HepG2 (cell line): ENCODE measurements at regions not wholly inside any gene's neighbourhood (a gene's known extent, or its start where the extent isn't known, plus 50 kb on each side); places are given as distances from the start of the nearest gene placed in this dataset.

Experiments used
- ATAC-seq: fragments of 200-7000 bp; cut with Tn5 transposase; 3 replicates; pipeline ENCODE4 v1.9.1; 2020; ENCODE audit warnings: mild to moderate bottlenecking, moderate library complexity
- BruUV-seq: library from RNA; stranded (reverse); fragments of 400-500 nt; replicated peaks from 2 replicates; lab custom pipeline; 2021; lab: Mats Ljungman, UMichigan
- CTCF ChIA-PET: fragments of 300-600 bp; formaldehyde crosslinking; extraction: SDS; loops from one replicate; lab custom pipeline; 2021; ENCODE audit warnings: low total read pairs, inconsistent platforms, low intra/inter-chr PET ratio; lab: Yijun Ruan, JAX
- POLR2A ChIA-PET: fragments of 350-600 bp; sonication (Branson Sonifier 250); formaldehyde crosslinking; loops from one replicate; lab custom pipeline; 2020; ENCODE audit warnings: antibody characterized with exemption, inconsistent platforms; lab: Yijun Ruan, JAX
- DNase-seq: peaks from one replicate; pipeline ENCODE4 v3.0.0-alpha.2; 2015; ENCODE audit warnings: low spot score
- FAIRE-seq: peaks from 3 replicates; lab custom pipeline; 2011; peaks lifted over from hg19 to GRCh38; lab: Jason Lieb, UNC
- H2AFZ ChIP-seq: one replicate; pipeline ENCODE4 v1.6.1; 2011; ENCODE audit warnings: low read length, inconsistent platforms
- H3K27ac ChIP-seq: fragments of 300-600 bp; 3 replicates; pipeline ENCODE4 v1.8.0; 2011; ENCODE audit warnings: mixed run types, mild to moderate bottlenecking, mixed read lengths, low read length, inconsistent platforms; ENCODE audit not compliant: insufficient read depth; ENCODE audit errors: extremely low read length
- H3K27me3 ChIP-seq, 2 experiments: fragments of 200-600 bp in 1 of 2; 2 replicates in 1 of 2; 3 replicates in 1 of 2; pipeline versions ENCODE4 v1.6.0 to v1.8.0; 2011; ENCODE audit warnings: low read length in 2 of 2, mild to moderate bottlenecking in 2 of 2, moderate library complexity in 2 of 2, inconsistent platforms in 1 of 2; ENCODE audit not compliant: insufficient read depth in 2 of 2, control insufficient read depth in 1 of 2
- H3K36me3 ChIP-seq, 2 experiments: fragments of 200-600 bp in 1 of 2; replicated peaks in 1 of 2; 2 replicates in 1 of 2; 3 replicates in 1 of 2; pipeline versions ENCODE4 v1.5.1 to v1.8.0; 2011; ENCODE audit warnings: low read length in 2 of 2, inconsistent platforms in 1 of 2; ENCODE audit not compliant: insufficient read depth in 2 of 2, control insufficient read depth in 1 of 2
- H3K4me1 ChIP-seq: 2 replicates; pipeline ENCODE4 v1.5.1; 2012; ENCODE audit warnings: low read length, inconsistent platforms; ENCODE audit not compliant: insufficient read depth
- H3K4me2 ChIP-seq: 2 replicates; pipeline ENCODE4 v1.6.0; 2011; ENCODE audit warnings: low read depth, low read length, inconsistent platforms
- H3K4me3 ChIP-seq, 3 experiments: fragments of 200-600 bp in 1 of 3; sonication (generic), shearing (Covaris generic) in 1 of 3; replicated peaks in 1 of 3; 2 replicates each; pipeline ENCODE4 v1.5.1; 2011 to 2016; ENCODE audit warnings: low read length in 3 of 3, inconsistent platforms in 2 of 3, low read depth in 2 of 3, mild to moderate bottlenecking in 2 of 3, control low read depth in 1 of 3, mixed read lengths in 1 of 3; ENCODE audit not compliant: insufficient read depth in 1 of 3
- H3K79me2 ChIP-seq: one replicate; pipeline ENCODE4 v1.6.1; 2011; ENCODE audit warnings: low read length, inconsistent platforms; ENCODE audit not compliant: insufficient read depth
- H3K9ac ChIP-seq: 2 replicates; pipeline ENCODE4 v1.6.0; 2011; ENCODE audit warnings: mild to moderate bottlenecking, low read depth, low read length, inconsistent platforms; ENCODE audit not compliant: insufficient read depth
- H3K9me3 ChIP-seq: 2 replicates; pipeline ENCODE4 v1.5.1; 2012; ENCODE audit warnings: mild to moderate bottlenecking, low read length
- H4K20me1 ChIP-seq: 2 replicates; pipeline ENCODE4 v1.6.0; 2011; ENCODE audit warnings: inconsistent platforms, mild to moderate bottlenecking, low read length, moderate library complexity; ENCODE audit not compliant: insufficient read depth
- FIP1L1 ChIP-seq: fragments of 200-400 bp; formaldehyde crosslinking; IDR thresholded peaks from 2 replicates; pipeline ENCODE4 v1.6.1; 2018; ENCODE audit warnings: low read depth, mild to moderate bottlenecking, low read length, moderate library complexity, borderline replicate concordance; ENCODE audit not compliant: insufficient read depth
- JUNB ChIP-seq: sonication (generic); formaldehyde crosslinking; IDR thresholded peaks from 2 replicates; pipeline ENCODE4 v1.8.0; 2022; ENCODE audit warnings: missing genetic modification reagents, mild to moderate bottlenecking, borderline replicate concordance
- SRY ChIP-seq: sonication (generic); formaldehyde crosslinking; IDR thresholded peaks from 2 replicates; pipeline ENCODE4 v1.8.0; 2022; ENCODE audit warnings: mild to moderate bottlenecking, missing genetic modification reagents
- TEAD2 ChIP-seq: sonication (generic); formaldehyde crosslinking; IDR thresholded peaks from 2 replicates; pipeline ENCODE4 v1.9.0; 2021; ENCODE audit warnings: missing genetic modification reagents
- THAP9 ChIP-seq: sonication (generic); formaldehyde crosslinking; IDR thresholded peaks from 2 replicates; pipeline ENCODE4; 2020; ENCODE audit warnings: missing genetic modification reagents, mild to moderate bottlenecking, borderline replicate concordance
- WGBS: methylation state at CpG from one replicate; pipeline ENCODE4 v1.1.6; 2017; ENCODE audit warnings: low lambda C conversion rate; 5-methylcytosine and 5-hydroxymethylcytosine counted together
- in situ Hi-C: cut with HindIII; loops from 2 replicates; pipeline ENCODE4 v1.10.0; 2017; ENCODE audit warnings: low pct_unique_long_range_greater_than_20kb; ENCODE audit not compliant: extremely low pct_ligation_motif_present
- intact Hi-C: fragments of 100-400 bp; cut with micrococcal nuclease; formaldehyde crosslinking; loops from one replicate; pipeline ENCODE4 v1.10.0; 2022; ENCODE audit not compliant: unreplicated experiment
- TF ChIP-seq, protein P1 (sequence below): sonication (generic); formaldehyde crosslinking; IDR thresholded peaks from 2 replicates; pipeline ENCODE4 v1.9.0; 2021; ENCODE audit warnings: missing genetic modification reagents, borderline replicate concordance

- POLR2A ChIA-PET, result no interaction called here
- ATAC-seq (no peak), DNase-seq (no peak), FAIRE-seq (no peak)
- Histone ChIP-seq H3K36me3 (no peaks in the 10 kb centered on the region), H3K4me3 (no peak overlapping the region), H2AFZ (no peak overlapping the region), H3K27ac (no peak overlapping the region), H3K9me3 (0 out of 2 replicates have a peak, but pooled peaks cover 3% of the 10 kb centered on the region), H3K4me1 (no peaks in the 10 kb centered on the region), H3K79me2 (no peaks in the 10 kb centered on the region), H3K4me2 (no peak overlapping the region), H3K9ac (no peak overlapping the region), H4K20me1 (no peaks in the 10 kb centered on the region), H3K27me3 (0 out of 5 replicates have a peak, but pooled peaks cover 0 to 5% of the 10 kb centered on the region in 2 experiments)
- in situ Hi-C loops (no loop called here), intact Hi-C loops (no loop called here)
- 58% methylated on average over 19 of the region's 19 CpGs for WGBS
- TF ChIP-seq TEAD2 (CRISPR knock-in tag), result no peak
- CTCF ChIA-PET, result no interaction called here
- no TSS peak for BruUV-seq
These were observed 164.9 kb downstream of the C16orf95 start for GRCh38 chr16:87152221-87152755.

DNA sequence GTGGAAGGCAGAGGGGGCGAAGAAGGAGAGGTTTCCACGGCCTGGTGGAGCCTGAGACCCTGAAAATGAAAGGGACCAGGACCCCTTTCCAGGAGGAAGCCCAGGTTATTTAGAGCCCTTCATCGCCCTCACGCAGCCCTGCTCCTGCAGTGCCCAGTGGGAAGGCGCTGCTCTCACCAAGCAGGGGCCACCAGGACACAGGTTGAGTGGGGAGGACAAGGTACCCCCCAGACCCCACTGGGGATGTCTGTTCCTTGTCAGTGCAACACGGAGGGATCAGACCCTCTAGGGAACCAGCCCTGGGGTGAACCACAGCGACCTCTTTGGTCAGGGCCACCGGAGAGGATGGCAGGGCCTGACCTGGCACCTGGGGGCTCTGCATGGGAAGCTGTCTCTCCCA, 163.9 kb downstream of the C16orf95 start:
- Histone ChIP-seq H3K79me2 (no peaks in the 10 kb centered on the region), H3K27ac (no peak overlapping the region), H3K9ac (no peak overlapping the region), H3K4me3 (no peak overlapping the region), H2AFZ (no peak overlapping the region), H3K36me3 (no peaks in the 10 kb centered on the region), H3K9me3 (0 out of 2 replicates have a peak, but pooled peaks cover 3% of the 10 kb centered on the region), H4K20me1 (no peaks in the 10 kb centered on the region), H3K4me2 (no peak overlapping the region), H3K27me3 (0 out of 5 replicates have a peak, but pooled peaks cover 0 to 5% of the 10 kb centered on the region in 2 experiments), H3K4me1 (no peaks in the 10 kb centered on the region)
- TF ChIP-seq SRY (CRISPR knock-in tag) (no peak), JUNB (CRISPR knock-in tag) (no peak), THAP9 (CRISPR knock-in tag) (no peak), FIP1L1 (no peak)
- TF ChIP-seq, protein P1, sequence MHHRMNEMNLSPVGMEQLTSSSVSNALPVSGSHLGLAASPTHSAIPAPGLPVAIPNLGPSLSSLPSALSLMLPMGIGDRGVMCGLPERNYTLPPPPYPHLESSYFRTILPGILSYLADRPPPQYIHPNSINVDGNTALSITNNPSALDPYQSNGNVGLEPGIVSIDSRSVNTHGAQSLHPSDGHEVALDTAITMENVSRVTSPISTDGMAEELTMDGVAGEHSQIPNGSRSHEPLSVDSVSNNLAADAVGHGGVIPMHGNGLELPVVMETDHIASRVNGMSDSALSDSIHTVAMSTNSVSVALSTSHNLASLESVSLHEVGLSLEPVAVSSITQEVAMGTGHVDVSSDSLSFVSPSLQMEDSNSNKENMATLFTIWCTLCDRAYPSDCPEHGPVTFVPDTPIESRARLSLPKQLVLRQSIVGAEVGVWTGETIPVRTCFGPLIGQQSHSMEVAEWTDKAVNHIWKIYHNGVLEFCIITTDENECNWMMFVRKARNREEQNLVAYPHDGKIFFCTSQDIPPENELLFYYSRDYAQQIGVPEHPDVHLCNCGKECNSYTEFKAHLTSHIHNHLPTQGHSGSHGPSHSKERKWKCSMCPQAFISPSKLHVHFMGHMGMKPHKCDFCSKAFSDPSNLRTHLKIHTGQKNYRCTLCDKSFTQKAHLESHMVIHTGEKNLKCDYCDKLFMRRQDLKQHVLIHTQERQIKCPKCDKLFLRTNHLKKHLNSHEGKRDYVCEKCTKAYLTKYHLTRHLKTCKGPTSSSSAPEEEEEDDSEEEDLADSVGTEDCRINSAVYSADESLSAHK (CRISPR knock-in tag), result no peak
- in situ Hi-C loops (no loop called here), intact Hi-C loops (no loop called here)
- WGBS, result 44% methylated on average over 8 of the region's 8 CpGs
- ATAC-seq (no peak; the same call in 2 of the 3 replicates), FAIRE-seq (no peak), DNase-seq (no peak)
- ChIA-PET CTCF (no interaction called here), POLR2A (no interaction called here)
- BruUV-seq, result no TSS peak
